ENCODE measurements at regions not wholly inside any gene's neighbourhood (a gene's known extent, or its start where the extent isn't known, plus 50 kb on each side); places are given as distances from the start of the nearest gene placed in this dataset.

DNA sequence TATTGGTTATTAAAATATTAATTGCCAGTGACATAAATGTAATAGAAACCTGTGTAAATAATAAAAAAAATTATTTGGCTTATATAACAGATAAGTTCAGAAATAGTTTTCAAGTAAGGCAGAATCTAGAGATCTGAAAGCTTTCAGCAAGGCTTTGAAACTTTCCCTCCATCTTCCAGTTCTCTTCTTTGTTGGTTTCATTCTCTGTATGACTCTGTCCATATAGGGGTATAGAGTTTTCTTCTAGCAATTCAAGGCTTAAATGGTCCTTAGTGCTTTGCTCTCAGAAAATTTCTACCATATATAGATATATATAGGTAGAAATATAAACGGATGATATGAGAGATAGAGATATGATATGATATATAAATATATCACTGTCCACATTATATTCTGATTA lies 160.5 kb upstream of the GABRA2 start:
- H3K4me1 ChIP-seq (ENCODE audit: control insufficient read depth, insufficient read depth, low read depth, low read length) = no peaks in the 10 kb centered on the region
- no peak overlapping the region for H3K27ac ChIP-seq (ENCODE audit: low read length, poor library complexity, severe bottlenecking)
- WGBS = no CpG with 5 or more reads among the region's 1 CpG
- no peak overlapping the region for H3K4me2 ChIP-seq (ENCODE audit: low read length, poor library complexity, severe bottlenecking)
- H3K27me3 ChIP-seq (ENCODE audit: control insufficient read depth in 1 of 2, insufficient read depth in 1 of 2, low read length in 2 of 2) = no peaks in the 10 kb centered on the region
- no peak overlapping the region for H3K4me3 ChIP-seq (ENCODE audit: insufficient read depth in 1 of 2, low read depth in 1 of 2, low read length in 2 of 2)
- no peak overlapping the region for H3K4ac ChIP-seq (ENCODE audit: low read depth in 1 of 2, low read length in 2 of 2)
- no peak overlapping the region for H3K18ac ChIP-seq (ENCODE audit: low read depth in 1 of 2, low read length in 2 of 2)
- H4K91ac ChIP-seq (ENCODE audit: low read length) = no peak overlapping the region
- H3K14ac ChIP-seq (ENCODE audit: low read length in 2 of 2) = no peak overlapping the region
- no peaks in the 10 kb centered on the region for H3K36me3 ChIP-seq (ENCODE audit: control insufficient read depth in 1 of 2, insufficient read depth in 2 of 2, low read depth in 1 of 2, low read length in 2 of 2)
- no peak overlapping the region for H2BK15ac ChIP-seq (ENCODE audit: low read depth, poor library complexity, severe bottlenecking)
- no peak overlapping the region for H3K23ac ChIP-seq (ENCODE audit: low read length in 2 of 2)
- no peak for DNase-seq
- H3K79me1 ChIP-seq (replicated peaks; ENCODE audit: low read length, poor library complexity, severe bottlenecking) = no peaks in the 10 kb centered on the region
- H3K9me3 ChIP-seq (ENCODE audit: control insufficient read depth, low read length) = no peaks in the 10 kb centered on the region
- no peak overlapping the region for H2AFZ ChIP-seq (ENCODE audit: low read depth, low read length)
- no peak overlapping the region for H2AK5ac ChIP-seq (ENCODE audit: low read length, severe bottlenecking)
- H2BK12ac ChIP-seq (ENCODE audit: low read length in 2 of 2) = no peak overlapping the region
- no peak overlapping the region for H3K9ac ChIP-seq (ENCODE audit: low read length)
- H2BK120ac ChIP-seq (ENCODE audit: low read depth, low read length) = no peak overlapping the region
- no peak overlapping the region for H4K8ac ChIP-seq (ENCODE audit: low read length)
- no peak overlapping the region for H2BK5ac ChIP-seq (ENCODE audit: low read depth, low read length, poor library complexity, severe bottlenecking)

DNA sequence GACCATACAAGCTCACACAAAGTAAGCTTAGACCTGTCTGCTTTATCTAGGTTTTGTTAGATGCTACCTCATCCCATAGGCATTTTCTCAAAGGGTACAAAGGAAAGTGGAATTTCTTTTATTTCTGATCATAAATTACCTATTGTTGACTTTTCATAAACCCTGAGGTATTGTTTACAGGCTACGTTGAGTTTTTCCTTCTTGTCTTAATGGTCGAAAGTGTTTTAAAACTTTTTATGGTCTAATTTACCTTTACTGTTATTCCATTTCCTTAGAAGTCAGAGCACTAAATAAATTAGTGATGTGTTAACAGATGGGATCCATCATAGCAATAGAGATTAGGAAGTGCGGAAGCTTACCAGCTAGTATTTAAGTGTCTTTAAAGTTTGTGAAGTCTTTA lies 159.2 kb upstream of the GABRA2 start:
- H3K27ac ChIP-seq (ENCODE audit: low read length, poor library complexity, severe bottlenecking) = no peak overlapping the region
- no peak overlapping the region for H3K4me3 ChIP-seq (ENCODE audit: insufficient read depth in 1 of 2, low read depth in 1 of 2, low read length in 2 of 2)
- H3K4ac ChIP-seq (ENCODE audit: low read depth in 1 of 2, low read length in 2 of 2) = no peak overlapping the region
- H3K79me1 ChIP-seq (replicated peaks; ENCODE audit: low read length, poor library complexity, severe bottlenecking) = no peaks in the 10 kb centered on the region
- no peaks in the 10 kb centered on the region for H3K27me3 ChIP-seq (ENCODE audit: control insufficient read depth in 1 of 2, insufficient read depth in 1 of 2, low read length in 2 of 2)
- no peak overlapping the region for H2BK12ac ChIP-seq (ENCODE audit: low read length in 2 of 2)
- no peak for DNase-seq
- H3K9ac ChIP-seq (ENCODE audit: low read length) = no peak overlapping the region
- H2BK15ac ChIP-seq (ENCODE audit: low read depth, poor library complexity, severe bottlenecking) = no peak overlapping the region
- H3K14ac ChIP-seq (ENCODE audit: low read length in 2 of 2) = no peak overlapping the region
- no peak overlapping the region for H2BK5ac ChIP-seq (ENCODE audit: low read depth, low read length, poor library complexity, severe bottlenecking)
- H3K9me3 ChIP-seq (ENCODE audit: control insufficient read depth, low read length) = no peaks in the 10 kb centered on the region
- H2AK5ac ChIP-seq (ENCODE audit: low read length, severe bottlenecking) = no peak overlapping the region
- no peaks in the 10 kb centered on the region for H3K36me3 ChIP-seq (ENCODE audit: control insufficient read depth in 1 of 2, insufficient read depth in 2 of 2, low read depth in 1 of 2, low read length in 2 of 2)
- no peak overlapping the region for H3K4me2 ChIP-seq (ENCODE audit: low read length, poor library complexity, severe bottlenecking)
- H4K91ac ChIP-seq (ENCODE audit: low read length) = no peak overlapping the region
- no peak overlapping the region for H4K8ac ChIP-seq (ENCODE audit: low read length)
- no peak overlapping the region for H2BK120ac ChIP-seq (ENCODE audit: low read depth, low read length)
- no peaks in the 10 kb centered on the region for H3K4me1 ChIP-seq (ENCODE audit: control insufficient read depth, insufficient read depth, low read depth, low read length)
- no peak overlapping the region for H3K18ac ChIP-seq (ENCODE audit: low read depth in 1 of 2, low read length in 2 of 2)
- H2AFZ ChIP-seq (ENCODE audit: low read depth, low read length) = no peak overlapping the region
- 82% methylated on average over 1 of the region's 3 CpGs for WGBS
- no peak overlapping the region for H3K23ac ChIP-seq (ENCODE audit: low read length in 2 of 2)

DNA sequence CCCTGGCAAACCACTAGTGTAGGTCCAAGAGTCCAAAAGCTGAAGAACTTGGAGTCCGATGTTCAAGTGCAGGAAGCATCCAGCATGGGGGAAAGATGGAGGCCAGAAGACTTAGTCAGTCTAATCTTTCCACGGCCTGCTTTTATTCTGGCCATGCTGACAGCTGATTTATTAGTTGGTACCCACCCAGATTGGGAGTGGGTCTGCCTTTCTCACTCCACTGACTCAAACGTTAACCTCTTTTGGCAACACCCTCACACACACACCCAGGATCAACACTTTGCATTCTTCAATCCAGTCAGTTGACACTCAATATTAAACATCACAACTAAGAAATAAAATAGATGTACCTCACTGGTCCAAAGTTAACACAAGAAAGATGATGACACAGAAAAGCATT lies 134.8 kb upstream of the GABRA2 start:
- H2AK5ac ChIP-seq (ENCODE audit: low read length, severe bottlenecking) = no peak overlapping the region
- H3K9me3 ChIP-seq (ENCODE audit: control insufficient read depth, low read length) = peaks cover 21% of the 10 kb centered on the region
- no peak overlapping the region for H3K4me2 ChIP-seq (ENCODE audit: low read length, poor library complexity, severe bottlenecking)
- no peaks in the 10 kb centered on the region for H3K27me3 ChIP-seq (ENCODE audit: control insufficient read depth in 1 of 2, insufficient read depth in 1 of 2, low read length in 2 of 2)
- no peak overlapping the region for H3K18ac ChIP-seq (ENCODE audit: low read depth in 1 of 2, low read length in 2 of 2)
- no peak overlapping the region for H3K4ac ChIP-seq (ENCODE audit: low read depth in 1 of 2, low read length in 2 of 2)
- no peak overlapping the region for H3K27ac ChIP-seq (ENCODE audit: low read length, poor library complexity, severe bottlenecking)
- no peak overlapping the region for H2BK120ac ChIP-seq (ENCODE audit: low read depth, low read length)
- no peak overlapping the region for H3K23ac ChIP-seq (ENCODE audit: low read length in 2 of 2)
- H2BK12ac ChIP-seq (ENCODE audit: low read length in 2 of 2) = no peak overlapping the region
- H2BK5ac ChIP-seq (ENCODE audit: low read depth, low read length, poor library complexity, severe bottlenecking) = no peak overlapping the region
- WGBS = 75% methylated on average over 3 of the region's 3 CpGs
- DNase-seq = no peak
- H3K4me3 ChIP-seq (ENCODE audit: insufficient read depth in 1 of 2, low read depth in 1 of 2, low read length in 2 of 2) = no peak overlapping the region
- no peaks in the 10 kb centered on the region for H3K4me1 ChIP-seq (ENCODE audit: control insufficient read depth, insufficient read depth, low read depth, low read length)
- H3K79me1 ChIP-seq (replicated peaks; ENCODE audit: low read length, poor library complexity, severe bottlenecking) = no peaks in the 10 kb centered on the region
- no peaks in the 10 kb centered on the region for H3K36me3 ChIP-seq (ENCODE audit: control insufficient read depth in 1 of 2, insufficient read depth in 2 of 2, low read depth in 1 of 2, low read length in 2 of 2)
- H4K91ac ChIP-seq (ENCODE audit: low read length) = no peak overlapping the region
- H3K9ac ChIP-seq (ENCODE audit: low read length) = no peak overlapping the region
- no peak overlapping the region for H3K14ac ChIP-seq (ENCODE audit: low read length in 2 of 2)
- H2AFZ ChIP-seq (ENCODE audit: low read depth, low read length) = no peak overlapping the region
- no peak overlapping the region for H4K8ac ChIP-seq (ENCODE audit: low read length)
- H2BK15ac ChIP-seq (ENCODE audit: low read depth, poor library complexity, severe bottlenecking) = no peak overlapping the region

DNA sequence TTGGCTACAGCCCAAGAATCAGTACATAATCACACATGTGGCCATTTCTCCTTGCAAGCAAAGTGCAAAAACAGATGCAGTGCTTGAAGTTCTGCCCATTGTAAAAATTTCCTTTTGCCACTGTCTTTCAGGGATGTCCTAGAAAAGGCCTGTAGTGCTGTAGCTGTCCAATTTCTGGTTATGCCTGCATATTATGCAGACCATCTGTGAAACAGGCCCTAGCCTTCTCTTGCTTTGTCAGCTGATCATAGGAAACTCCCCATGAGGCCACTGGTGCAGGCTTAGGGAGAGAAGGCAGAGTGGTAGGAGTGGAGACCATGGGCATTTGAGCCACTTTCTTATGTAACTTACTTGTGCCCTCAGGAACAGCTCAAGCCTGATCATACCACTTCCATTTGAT lies 130.4 kb upstream of the GABRA2 start:
- Histone ChIP-seq H3K23ac (ENCODE audit: low read length in 2 of 2) (no peak overlapping the region), H2BK12ac (ENCODE audit: low read length in 2 of 2) (no peak overlapping the region), H3K4ac (ENCODE audit: low read depth in 1 of 2, low read length in 2 of 2) (no peak overlapping the region), H3K4me2 (ENCODE audit: low read length, poor library complexity, severe bottlenecking) (no peak overlapping the region), H3K4me3 (ENCODE audit: insufficient read depth in 1 of 2, low read depth in 1 of 2, low read length in 2 of 2) (no peak overlapping the region), H3K9me3 (ENCODE audit: control insufficient read depth, low read length) (peaks cover 21% of the 10 kb centered on the region), H4K91ac (ENCODE audit: low read length) (no peak overlapping the region), H2AK5ac (ENCODE audit: low read length, severe bottlenecking) (no peak overlapping the region), H3K18ac (ENCODE audit: low read depth in 1 of 2, low read length in 2 of 2) (no peak overlapping the region), H3K14ac (ENCODE audit: low read length in 2 of 2) (peak overlapping the region in 1 of 2 experiments; percentile 20), H2BK15ac (ENCODE audit: low read depth, poor library complexity, severe bottlenecking) (no peak overlapping the region), H3K79me1 (replicated peaks; ENCODE audit: low read length, poor library complexity, severe bottlenecking) (no peaks in the 10 kb centered on the region), H2AFZ (ENCODE audit: low read depth, low read length) (no peak overlapping the region), H3K27ac (ENCODE audit: low read length, poor library complexity, severe bottlenecking) (no peak overlapping the region), H3K9ac (ENCODE audit: low read length) (no peak overlapping the region), H3K27me3 (ENCODE audit: control insufficient read depth in 1 of 2, insufficient read depth in 1 of 2, low read length in 2 of 2) (no peaks in the 10 kb centered on the region), H2BK120ac (ENCODE audit: low read depth, low read length) (no peak overlapping the region), H3K4me1 (ENCODE audit: control insufficient read depth, insufficient read depth, low read depth, low read length) (no peaks in the 10 kb centered on the region), H3K36me3 (ENCODE audit: control insufficient read depth in 1 of 2, insufficient read depth in 2 of 2, low read depth in 1 of 2, low read length in 2 of 2) (no peaks in the 10 kb centered on the region), H2BK5ac (ENCODE audit: low read depth, low read length, poor library complexity, severe bottlenecking) (no peak overlapping the region), H4K8ac (ENCODE audit: low read length) (no peak overlapping the region)
- no peak for DNase-seq
